ENCODE measurements at regions not wholly inside any gene's neighbourhood (a gene's known extent, or its start where the extent isn't known, plus 50 kb on each side); places are given as distances from the start of the nearest gene placed in this dataset.

DNA sequence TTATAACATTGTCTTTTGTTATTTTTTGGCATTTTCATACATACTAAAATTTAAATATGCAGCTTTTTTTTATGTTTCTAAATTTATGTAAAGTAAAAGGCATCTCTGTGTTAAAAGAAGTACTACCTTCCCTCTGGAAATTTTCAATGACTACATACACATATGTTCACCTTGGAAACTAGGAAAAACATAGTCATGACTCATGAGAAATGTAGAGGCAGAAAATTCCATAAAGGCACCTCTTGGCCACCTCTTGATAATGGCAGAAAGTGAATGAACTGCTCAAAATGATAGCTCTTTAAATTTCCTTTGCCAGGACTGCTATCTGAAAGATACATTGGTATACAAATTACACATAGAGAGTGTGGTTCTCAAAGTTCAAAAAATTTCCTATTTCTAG, 889.1 kb upstream of the ZEB2 start:
- no peak for DNase-seq (ENCODE audit: low spot score in 2 of 2, unreplicated experiment in 2 of 2)
- Mint-ChIP-seq H3K27me3 (ENCODE audit: low read depth) (peaks cover 2% of the 10 kb centered on the region), H3K36me3 (peaks cover 1% of the 10 kb centered on the region), H3K27ac (no peak overlapping the region), H3K4me1 (peaks cover 11% of the 10 kb centered on the region), H3K9me3 (peaks cover 11% of the 10 kb centered on the region), H3K4me3 (no peak overlapping the region)
- TF ChIP-seq, protein P1, sequence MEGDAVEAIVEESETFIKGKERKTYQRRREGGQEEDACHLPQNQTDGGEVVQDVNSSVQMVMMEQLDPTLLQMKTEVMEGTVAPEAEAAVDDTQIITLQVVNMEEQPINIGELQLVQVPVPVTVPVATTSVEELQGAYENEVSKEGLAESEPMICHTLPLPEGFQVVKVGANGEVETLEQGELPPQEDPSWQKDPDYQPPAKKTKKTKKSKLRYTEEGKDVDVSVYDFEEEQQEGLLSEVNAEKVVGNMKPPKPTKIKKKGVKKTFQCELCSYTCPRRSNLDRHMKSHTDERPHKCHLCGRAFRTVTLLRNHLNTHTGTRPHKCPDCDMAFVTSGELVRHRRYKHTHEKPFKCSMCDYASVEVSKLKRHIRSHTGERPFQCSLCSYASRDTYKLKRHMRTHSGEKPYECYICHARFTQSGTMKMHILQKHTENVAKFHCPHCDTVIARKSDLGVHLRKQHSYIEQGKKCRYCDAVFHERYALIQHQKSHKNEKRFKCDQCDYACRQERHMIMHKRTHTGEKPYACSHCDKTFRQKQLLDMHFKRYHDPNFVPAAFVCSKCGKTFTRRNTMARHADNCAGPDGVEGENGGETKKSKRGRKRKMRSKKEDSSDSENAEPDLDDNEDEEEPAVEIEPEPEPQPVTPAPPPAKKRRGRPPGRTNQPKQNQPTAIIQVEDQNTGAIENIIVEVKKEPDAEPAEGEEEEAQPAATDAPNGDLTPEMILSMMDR (IDR thresholded peaks at IDR 0.05; ENCODE audit: unreplicated experiment) = no peak

DNA sequence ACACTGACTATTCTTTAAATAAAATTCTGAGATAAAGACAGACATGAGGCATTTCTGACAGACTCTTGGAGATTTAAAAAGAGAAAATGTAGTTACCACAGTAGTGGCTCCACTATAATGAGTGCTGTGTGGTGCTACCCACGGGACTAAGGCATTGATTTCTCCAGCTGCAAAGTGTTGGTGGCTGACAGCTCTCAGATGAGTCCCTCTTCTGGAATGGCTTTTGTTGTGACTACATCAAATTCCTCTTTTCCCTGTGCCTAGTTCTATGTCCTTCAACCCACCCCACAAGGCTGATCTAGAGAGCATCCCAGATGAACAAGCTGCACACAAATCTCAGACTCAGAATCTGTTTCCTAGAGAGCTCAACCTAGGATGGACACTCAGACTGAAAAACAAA, 884.8 kb upstream of the ZEB2 start:
- H3K4me3 Mint-ChIP-seq = no peak overlapping the region

DNA sequence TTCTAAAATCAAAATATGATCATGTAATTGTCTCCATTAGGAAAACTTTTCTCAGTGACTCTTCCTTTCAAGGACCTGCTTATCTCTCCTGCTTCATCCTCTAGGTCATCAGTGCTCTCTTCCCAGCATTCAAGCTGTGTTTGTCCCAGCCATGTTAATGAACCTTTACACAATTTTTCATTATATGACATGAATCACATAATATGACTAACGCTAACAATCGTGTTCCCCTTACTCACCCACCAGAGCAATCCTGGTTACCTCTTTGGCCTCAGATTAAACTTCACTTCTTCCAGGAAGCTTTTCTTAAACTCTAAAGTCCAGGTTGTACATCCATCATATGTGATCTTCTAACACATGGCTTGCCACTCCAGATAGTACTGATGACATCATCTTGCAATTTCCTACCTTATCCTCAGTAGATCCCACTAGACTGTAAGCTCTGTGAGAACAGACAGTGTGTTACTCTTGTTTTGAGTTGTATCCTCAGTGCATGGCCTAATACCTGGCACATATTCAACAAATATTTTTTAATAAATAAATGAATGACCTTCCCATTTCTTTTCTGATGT, 882.9 kb upstream of the ZEB2 start:
- Mint-ChIP-seq H3K27ac (no peak overlapping the region), H3K36me3 (no peaks in the 10 kb centered on the region), H3K4me3 (no peak overlapping the region), H3K9me3 (no peaks in the 10 kb centered on the region), H3K27me3 (ENCODE audit: low read depth) (no peaks in the 10 kb centered on the region), H3K4me1 (no peaks in the 10 kb centered on the region)
- TF ChIP-seq, protein P1 (IDR thresholded peaks at IDR 0.05; ENCODE audit: unreplicated experiment) = no peak
- DNase-seq (ENCODE audit: low spot score in 2 of 2, unreplicated experiment in 2 of 2) = no peak

More for the DNA sequence above, 884.8 kb upstream of the ZEB2 start:
- H3K36me3 Mint-ChIP-seq = no peaks in the 10 kb centered on the region
- H3K27me3 Mint-ChIP-seq (ENCODE audit: low read depth) = no peaks in the 10 kb centered on the region
- no peaks in the 10 kb centered on the region for H3K4me1 Mint-ChIP-seq
- H3K9me3 Mint-ChIP-seq = no peaks in the 10 kb centered on the region
- H3K27ac Mint-ChIP-seq = no peak overlapping the region
- TF ChIP-seq, protein P1 (IDR thresholded peaks at IDR 0.05; ENCODE audit: unreplicated experiment) = no peak
- no peak for DNase-seq (ENCODE audit: low spot score in 2 of 2, unreplicated experiment in 2 of 2)

DNA sequence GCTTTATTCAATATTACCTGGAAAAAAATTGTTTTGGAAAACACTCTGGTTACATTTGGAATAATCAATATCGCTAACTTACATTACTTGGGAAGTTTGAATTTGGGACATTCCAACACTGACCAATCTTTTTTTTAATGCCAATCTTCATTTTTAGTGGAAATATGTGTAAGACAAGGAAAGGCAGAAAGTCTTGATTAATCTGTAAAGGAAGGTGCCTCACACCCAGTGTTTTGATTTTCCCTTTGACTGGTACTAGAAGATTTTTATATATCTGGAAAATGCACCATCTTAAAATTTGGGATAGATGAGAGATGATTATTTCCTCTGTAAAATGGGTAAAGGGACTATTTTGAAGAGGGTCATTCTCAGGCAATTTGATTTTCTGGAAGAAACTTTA, 879.2 kb upstream of the ZEB2 start:
- Mint-ChIP-seq H3K4me3 (no peak overlapping the region), H3K27ac (no peak overlapping the region), H3K4me1 (no peaks in the 10 kb centered on the region), H3K9me3 (peaks cover 3% of the 10 kb centered on the region), H3K27me3 (ENCODE audit: low read depth) (no peaks in the 10 kb centered on the region), H3K36me3 (no peaks in the 10 kb centered on the region)
- no peak for DNase-seq (ENCODE audit: low spot score in 2 of 2, unreplicated experiment in 2 of 2)
- TF ChIP-seq, protein P1 (IDR thresholded peaks at IDR 0.05; ENCODE audit: unreplicated experiment) = no peak

DNA sequence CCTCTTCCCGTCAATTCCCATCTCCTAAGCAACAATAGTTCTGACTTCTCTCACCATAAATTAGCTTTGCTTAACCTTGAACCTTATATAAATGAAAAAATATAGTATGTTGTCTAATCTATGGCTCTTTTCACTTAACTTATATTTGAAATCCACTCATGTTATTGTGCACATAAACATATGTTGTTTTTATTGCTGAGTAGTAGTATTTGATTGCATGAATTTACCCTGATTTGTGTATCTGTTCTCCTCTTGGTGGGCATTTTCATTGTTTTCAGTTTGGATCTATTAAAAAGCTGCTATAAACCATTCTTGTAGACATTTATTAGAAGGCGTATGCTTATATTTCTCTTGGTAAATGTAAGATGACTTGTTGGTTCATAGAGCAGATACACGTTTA, 874.3 kb upstream of the ZEB2 start:
- Mint-ChIP-seq H3K36me3 (no peaks in the 10 kb centered on the region), H3K27me3 (ENCODE audit: low read depth) (no peaks in the 10 kb centered on the region)
- TF ChIP-seq, protein P1 (IDR thresholded peaks at IDR 0.05; ENCODE audit: unreplicated experiment) = no peak

DNA sequence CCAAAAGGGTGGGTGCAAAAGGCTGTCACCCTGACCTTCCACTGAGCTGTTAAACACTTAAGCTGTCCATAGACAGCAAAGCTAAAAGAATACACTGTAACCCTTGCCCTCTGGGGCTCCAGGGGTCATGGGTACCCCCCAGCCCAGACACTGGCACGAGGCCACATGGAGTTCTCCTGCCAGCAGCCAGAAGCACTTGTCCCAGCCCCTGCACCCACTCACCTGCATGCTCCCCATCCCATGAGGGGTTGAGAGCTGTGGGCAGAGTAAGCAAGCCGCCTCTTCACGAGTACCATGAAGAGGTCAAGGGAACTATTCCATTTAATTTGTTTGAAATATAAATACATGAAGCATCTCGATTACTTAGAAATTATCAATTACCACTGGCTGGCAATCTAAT, 867.1 kb upstream of the ZEB2 start:
- H3K4me1 Mint-ChIP-seq = peaks cover 2% of the 10 kb centered on the region
- H3K27ac Mint-ChIP-seq = no peak overlapping the region
- no peak for DNase-seq (ENCODE audit: low spot score in 2 of 2, unreplicated experiment in 2 of 2)
- H3K9me3 Mint-ChIP-seq = peaks cover 15% of the 10 kb centered on the region
- peaks cover 2% of the 10 kb centered on the region for H3K36me3 Mint-ChIP-seq
- H3K27me3 Mint-ChIP-seq (ENCODE audit: low read depth) = no peaks in the 10 kb centered on the region
- TF ChIP-seq, protein P1 (IDR thresholded peaks at IDR 0.05; ENCODE audit: unreplicated experiment) = no peak
- H3K4me3 Mint-ChIP-seq = no peak overlapping the region

More for the DNA sequence above, 874.3 kb upstream of the ZEB2 start:
- Mint-ChIP-seq H3K27ac (no peak overlapping the region), H3K4me3 (no peak overlapping the region), H3K9me3 (peaks cover 11% of the 10 kb centered on the region), H3K4me1 (peaks cover 2% of the 10 kb centered on the region)
- DNase-seq (ENCODE audit: low spot score in 2 of 2, unreplicated experiment in 2 of 2) = no peak

Measured in mesothelial cell of epicardium (in vitro differentiated cells).